ENCODE measurements at regions not wholly inside any gene's neighbourhood (a gene's known extent, or its start where the extent isn't known, plus 50 kb on each side); places are given as distances from the start of the nearest gene placed in this dataset.

- TF ChIP-seq YY1 (IDR thresholded peaks at IDR 0.05; ENCODE audit: borderline replicate concordance in 1 of 3, control insufficient read depth in 1 of 3, extremely low read depth in 1 of 3, insufficient read depth in 3 of 3, insufficient read length in 1 of 3, insufficient replicate concordance in 2 of 3, low read depth in 1 of 3, low read length in 2 of 3), result no peak
Measured at GRCh38 chr3:159897331-159898075, 91.1 kb upstream of the IL12A start (continued).

GRCh38 chr3:159898147-159898546, 90.5 kb upstream of the IL12A start:
- DNase-seq (ENCODE audit: extremely low read depth in 1 of 4, low spot score in 3 of 4), result no peak
- 0% methylated on average over 2 of the region's 2 CpGs for WGBS (ENCODE audit: insufficient coverage, low coverage, missing lambda C conversion rate)
- Histone ChIP-seq H3K4me2 (ENCODE audit: insufficient read depth, low read length) (no peak overlapping the region), H4K20me1 (replicated peaks; ENCODE audit: control insufficient read depth, insufficient read depth, low read length) (no peaks in the 10 kb centered on the region), H3K9me1 (ENCODE audit: control insufficient read depth, insufficient read depth, low read length) (no peaks in the 10 kb centered on the region), H3K9ac (ENCODE audit: insufficient read depth in 1 of 2, low read depth in 2 of 2, low read length in 2 of 2) (no peak overlapping the region), H3K27ac (ENCODE audit: extremely low read depth, low read depth, low read length) (no peak overlapping the region), H3K27me3 (ENCODE audit: control insufficient read depth in 2 of 2, insufficient read depth in 2 of 2, low read length in 2 of 2) (no peaks in the 10 kb centered on the region), H3K9me3 (replicated peaks; ENCODE audit: control insufficient read depth, insufficient read depth, low read depth, low read length) (no peaks in the 10 kb centered on the region), H3K79me2 (ENCODE audit: control insufficient read depth, insufficient read depth, low read length) (no peaks in the 10 kb centered on the region), H3K4me3 (no peak overlapping the region), H3K36me3 (ENCODE audit: control insufficient read depth, insufficient read depth, low read length) (no peaks in the 10 kb centered on the region), H2AFZ (ENCODE audit: low read depth, low read length) (no peak overlapping the region), H3K4me1 (replicated peaks in 1 of 2; ENCODE audit: control insufficient read depth in 2 of 2, insufficient read depth in 2 of 2, low read length in 2 of 2) (no peaks in the 10 kb centered on the region)
- intact Hi-C loops (cut with micrococcal nuclease) (no loop called here), in situ Hi-C loops (cut with MboI) (loop anchor here (25.0 kb wide), 1 partner anchor 564 kb away; no protein-coding TSS in a partner anchor)
- no peak for FAIRE-seq
- no peak for TF ChIP-seq PPARD (CRISPR knock-in tag; IDR thresholded peaks at IDR 0.05)
- no peak for ATAC-seq
- BruUV-seq (replicated peaks), result no TSS peak
- ChIA-PET CTCF (ENCODE audit: low intra/inter-chr PET ratio) (no interaction called here), POLR2A (interaction anchor here (0.8 kb wide), 1 partner anchor 18 kb away, joined by 3 read pairs; no protein-coding TSS in a partner anchor)

GRCh38 chr3:159899166-159899565, 89.5 kb upstream of the IL12A start:
- Histone ChIP-seq H3K4me2 (ENCODE audit: insufficient read depth, low read length) (no peak overlapping the region), H3K4me3 (no peak overlapping the region), H3K79me2 (ENCODE audit: control insufficient read depth, insufficient read depth, low read length) (no peaks in the 10 kb centered on the region), H3K36me3 (ENCODE audit: control insufficient read depth, insufficient read depth, low read length) (no peaks in the 10 kb centered on the region), H2AFZ (ENCODE audit: low read depth, low read length) (no peak overlapping the region), H4K20me1 (replicated peaks; ENCODE audit: control insufficient read depth, insufficient read depth, low read length) (no peaks in the 10 kb centered on the region), H3K4me1 (replicated peaks in 1 of 2; ENCODE audit: control insufficient read depth in 2 of 2, insufficient read depth in 2 of 2, low read length in 2 of 2) (no peaks in the 10 kb centered on the region), H3K9me3 (replicated peaks; ENCODE audit: control insufficient read depth, insufficient read depth, low read depth, low read length) (no peaks in the 10 kb centered on the region), H3K9ac (ENCODE audit: insufficient read depth in 1 of 2, low read depth in 2 of 2, low read length in 2 of 2) (no peak overlapping the region), H3K27me3 (ENCODE audit: control insufficient read depth in 2 of 2, insufficient read depth in 2 of 2, low read length in 2 of 2) (no peaks in the 10 kb centered on the region), H3K27ac (ENCODE audit: extremely low read depth, low read depth, low read length) (no peak overlapping the region), H3K9me1 (ENCODE audit: control insufficient read depth, insufficient read depth, low read length) (no peaks in the 10 kb centered on the region)
- CTCF ChIA-PET (ENCODE audit: low intra/inter-chr PET ratio), result no interaction called here
- 0% methylated on average over 1 of the region's 1 CpG for WGBS (ENCODE audit: insufficient coverage, low coverage, missing lambda C conversion rate)
- no peak for FAIRE-seq
- BruUV-seq (replicated peaks), result no TSS peak
- intact Hi-C loops (cut with micrococcal nuclease) (no loop called here), in situ Hi-C loops (cut with MboI) (loop anchor here (25.0 kb wide), 1 partner anchor 563 kb away; no protein-coding TSS in a partner anchor)
- ATAC-seq, result no peak
- POLR2A ChIA-PET, result no interaction called here
- no peak for DNase-seq (ENCODE audit: extremely low read depth in 1 of 4, low spot score in 3 of 4)
- TF ChIP-seq ZHX1 (conservative IDR thresholded peaks at IDR 0.05; ENCODE audit: low read length) (no peak), ZBTB26 (CRISPR knock-in tag; IDR thresholded peaks at IDR 0.05) (no peak), NFIX (CRISPR knock-in tag; IDR thresholded peaks at IDR 0.05; ENCODE audit: low read depth) (no peak), USF2 (CRISPR knock-in tag; IDR thresholded peaks at IDR 0.05) (no peak)
